ENCODE measurements at regions not wholly inside any gene's neighbourhood (a gene's known extent, or its start where the extent isn't known, plus 50 kb on each side); places are given as distances from the start of the nearest gene placed in this dataset.

- TF ChIP-seq ZFP30 (CRISPR knock-in tag; IDR thresholded peaks at IDR 0.05), result no peak
- TF ChIP-seq ZNF70 (CRISPR knock-in tag; IDR thresholded peaks at IDR 0.05), result no peak
- no peak for TF ChIP-seq BACH2 (CRISPR knock-in tag; IDR thresholded peaks at IDR 0.05; ENCODE audit: borderline replicate concordance)
- no peak for TF ChIP-seq PPARA (CRISPR knock-in tag; IDR thresholded peaks at IDR 0.05; ENCODE audit: borderline replicate concordance)
- TF ChIP-seq CSDC2 (CRISPR knock-in tag; IDR thresholded peaks at IDR 0.05), result no peak
- TF ChIP-seq RARB (CRISPR knock-in tag; IDR thresholded peaks at IDR 0.05), result no peak
- no peak for TF ChIP-seq CSRNP3 (CRISPR knock-in tag; IDR thresholded peaks at IDR 0.05)
- TF ChIP-seq ARNTL (CRISPR knock-in tag; IDR thresholded peaks at IDR 0.05; ENCODE audit: borderline replicate concordance, low read depth), result no peak
- no peak for TF ChIP-seq CREB5 (CRISPR knock-in tag; IDR thresholded peaks at IDR 0.05; ENCODE audit: low read depth)
- no peak for TF ChIP-seq ZNF8 (CRISPR knock-in tag; IDR thresholded peaks at IDR 0.05)
- TF ChIP-seq SNAI2 (CRISPR knock-in tag; IDR thresholded peaks at IDR 0.05), result no peak
- TF ChIP-seq TSHZ2 (CRISPR knock-in tag; IDR thresholded peaks at IDR 0.05), result no peak
- TF ChIP-seq ZFP3 (CRISPR knock-in tag; IDR thresholded peaks at IDR 0.05), result no peak
Observed at GRCh38 chr4:22094217-22094616, 145.6 kb upstream of the KCNIP4 start.
